Heart right ventricle (tissue), 16 donors: ENCODE measurements at regions not wholly inside any gene's neighbourhood (a gene's known extent, or its start where the extent isn't known, plus 50 kb on each side); places are given as distances from the start of the nearest gene placed in this dataset.

ENCODE experiments used
- ATAC-seq, 8 donors: fragments of 200-7000 bp; cut with Tn5 transposase; one replicate each; pipeline ENCODE4 v1.9.1; 2020; ENCODE audit warnings: mild to moderate bottlenecking in 8 of 8, moderate library complexity in 8 of 8, moderate number of reproducible peaks in 1 of 8
- DNase-seq, 2 donors: peaks; one replicate each; pipeline ENCODE4 v3.0.0-alpha.2; 2020
- H3K27ac ChIP-seq, 10 donors: fragments of 200-600 bp; sonication (generic) in 2 of 10; one replicate each; pipeline versions ENCODE4 v1.5.0 to v1.8.0; 2020 to 2022; ENCODE audit warnings: mild to moderate bottlenecking in 3 of 10
- H3K27me3 ChIP-seq, 7 donors: fragments of 200-600 bp; one replicate each; pipeline ENCODE4 v1.8.0; 2021 to 2022; ENCODE audit warnings: mild to moderate bottlenecking in 2 of 7
- H3K36me3 ChIP-seq, 9 donors: fragments of 200-600 bp; sonication (generic) in 1 of 9; one replicate each; pipeline versions ENCODE4 v1.5.0 to v1.8.0; 2020 to 2022; ENCODE audit warnings: mild to moderate bottlenecking in 2 of 9
- H3K4me1 ChIP-seq, 9 donors: fragments of 200-600 bp; sonication (generic) in 1 of 9; one replicate each; pipeline versions ENCODE4 v1.5.0 to v1.8.0; 2020 to 2022; ENCODE audit warnings: mild to moderate bottlenecking in 4 of 9
- H3K4me3 ChIP-seq, 10 donors: fragments of 200-600 bp; sonication (generic) in 2 of 10; one replicate each; pipeline versions ENCODE4 v1.5.0 to v1.8.0; 2020 to 2022; ENCODE audit warnings: mild to moderate bottlenecking in 7 of 10, moderate library complexity in 2 of 10
- H3K9me3 ChIP-seq, 11 donors: fragments of 200-600 bp in 10 of 11; sonication (generic) in 2 of 11; one replicate each; pipeline versions ENCODE4 v1.5.0 to v1.8.0; 2013 to 2022; ENCODE audit warnings: mild to moderate bottlenecking in 2 of 11, control low read depth in 1 of 11, moderate library complexity in 1 of 11
- WGBS, 2 donors: extraction: QIAGEN DNeasy Blood & Tissue Kit; methylation state at CpG; one replicate each; pipeline ENCODE4 v1.1.7; 2013; ENCODE audit warnings: inconsistent platforms in 1 of 2; 5-methylcytosine and 5-hydroxymethylcytosine counted together
- intact Hi-C, 10 donors: fragments of 100-400 bp; cut with DNase I; formaldehyde crosslinking; loops; one replicate each; pipeline versions ENCODE4 v1.11.1 to v1.14.2; 2022
- TF ChIP-seq, protein P1 (sequence below), 9 donors: fragments of 200-600 bp; sonication (generic) in 2 of 9; IDR thresholded peaks; one replicate each; pipeline versions ENCODE4 v1.5.0 to v1.8.0; 2021 to 2022; ENCODE audit warnings: antibody characterized with exemption in 9 of 9, mild to moderate bottlenecking in 5 of 9, moderate library complexity in 1 of 9
- donor health status: Arrhythmogenic right ventricular cardiomyopathy.
- donor health status: ischemic (EF 13 %, LVEDD 7.1; RV severe dilation, severe dysfunction).
- donor health status: healthy with polysubstance abuse.
- donor health status: DM: no; HTN: yes; CAD: no.
- donor health status: DM: no; HTN: no; CAD: no.
- donor health status: ischemic (EF 25% LVEDD 6.9; RV normal size, moderate dysfunction).
- donor health status: ischemic (EF 25% LVEDD 5.7; RV mildly dilated, moderate dysfunction).
- donor health status: healthy.
- donor health status: DM: yes; HTN: yes; CAD: no.
- donor health status: Ischemic cardiomyopathy.
- donor health status: ischemic (EF 35%, LVEDD 5.7; RV mildly dilated, moderate dysfunction).
- donor health status: nonischemic (EF 11% LVEDD 7.7; RV severe dilation, severe dysfunction).
- donor health status: DM: yes; HTN: yes; CAD: no.
- donor health status: PGD.
- donor health status: ischemic (EF 29% LVEDD 5.4; RV normal size, mild dysfunction).
- donor health status: nonischemic (EF 23%, LVEDD 6.1; RV moderate dilation, normal function).

DNA sequence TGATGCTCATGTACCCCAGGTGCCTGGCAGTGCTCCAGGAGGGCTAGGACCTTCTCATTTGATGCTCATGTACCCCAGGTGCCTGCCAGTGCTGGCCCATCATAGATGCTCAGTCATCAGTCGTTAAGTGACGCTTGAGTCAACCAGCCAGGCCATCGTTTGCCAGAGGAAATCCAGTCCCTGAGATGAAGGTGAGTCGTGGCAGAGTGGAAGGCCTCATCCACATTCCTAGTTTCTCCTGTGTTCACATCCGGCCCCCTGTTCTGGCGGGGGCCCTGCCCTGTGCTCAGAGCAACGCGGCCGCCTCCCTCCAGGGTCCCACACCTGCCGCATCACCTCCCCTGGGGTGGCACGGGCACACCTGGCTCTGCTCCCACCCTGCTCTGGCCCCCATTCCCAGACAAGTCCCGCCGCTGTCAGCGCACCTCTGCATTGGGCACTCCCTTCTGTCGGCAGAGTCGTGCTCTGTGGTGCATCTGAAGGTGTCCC, 279.9 kb downstream of the BRD1 start:
- Histone ChIP-seq H3K27ac (no peak overlapping the region), H3K27me3 (peaks cover 0 to 16% (median 0%) of the 10 kb centered on the region in 7 donors), H3K4me1 (no peaks in the 10 kb centered on the region), H3K9me3 (peaks cover 0 to 30% (median 6%) of the 10 kb centered on the region in 11 donors), H3K4me3 (no peak overlapping the region), H3K36me3 (no peaks in the 10 kb centered on the region)
- intact Hi-C loops = no loop called here
- TF ChIP-seq, protein P1, sequence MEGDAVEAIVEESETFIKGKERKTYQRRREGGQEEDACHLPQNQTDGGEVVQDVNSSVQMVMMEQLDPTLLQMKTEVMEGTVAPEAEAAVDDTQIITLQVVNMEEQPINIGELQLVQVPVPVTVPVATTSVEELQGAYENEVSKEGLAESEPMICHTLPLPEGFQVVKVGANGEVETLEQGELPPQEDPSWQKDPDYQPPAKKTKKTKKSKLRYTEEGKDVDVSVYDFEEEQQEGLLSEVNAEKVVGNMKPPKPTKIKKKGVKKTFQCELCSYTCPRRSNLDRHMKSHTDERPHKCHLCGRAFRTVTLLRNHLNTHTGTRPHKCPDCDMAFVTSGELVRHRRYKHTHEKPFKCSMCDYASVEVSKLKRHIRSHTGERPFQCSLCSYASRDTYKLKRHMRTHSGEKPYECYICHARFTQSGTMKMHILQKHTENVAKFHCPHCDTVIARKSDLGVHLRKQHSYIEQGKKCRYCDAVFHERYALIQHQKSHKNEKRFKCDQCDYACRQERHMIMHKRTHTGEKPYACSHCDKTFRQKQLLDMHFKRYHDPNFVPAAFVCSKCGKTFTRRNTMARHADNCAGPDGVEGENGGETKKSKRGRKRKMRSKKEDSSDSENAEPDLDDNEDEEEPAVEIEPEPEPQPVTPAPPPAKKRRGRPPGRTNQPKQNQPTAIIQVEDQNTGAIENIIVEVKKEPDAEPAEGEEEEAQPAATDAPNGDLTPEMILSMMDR (IDR thresholded peaks at IDR 0.05) = no peak
- DNase-seq (no peak), ATAC-seq (no peak)
- 92 to 93% methylated on average over 16 of the region's 16 CpGs for WGBS, 2 donors

DNA sequence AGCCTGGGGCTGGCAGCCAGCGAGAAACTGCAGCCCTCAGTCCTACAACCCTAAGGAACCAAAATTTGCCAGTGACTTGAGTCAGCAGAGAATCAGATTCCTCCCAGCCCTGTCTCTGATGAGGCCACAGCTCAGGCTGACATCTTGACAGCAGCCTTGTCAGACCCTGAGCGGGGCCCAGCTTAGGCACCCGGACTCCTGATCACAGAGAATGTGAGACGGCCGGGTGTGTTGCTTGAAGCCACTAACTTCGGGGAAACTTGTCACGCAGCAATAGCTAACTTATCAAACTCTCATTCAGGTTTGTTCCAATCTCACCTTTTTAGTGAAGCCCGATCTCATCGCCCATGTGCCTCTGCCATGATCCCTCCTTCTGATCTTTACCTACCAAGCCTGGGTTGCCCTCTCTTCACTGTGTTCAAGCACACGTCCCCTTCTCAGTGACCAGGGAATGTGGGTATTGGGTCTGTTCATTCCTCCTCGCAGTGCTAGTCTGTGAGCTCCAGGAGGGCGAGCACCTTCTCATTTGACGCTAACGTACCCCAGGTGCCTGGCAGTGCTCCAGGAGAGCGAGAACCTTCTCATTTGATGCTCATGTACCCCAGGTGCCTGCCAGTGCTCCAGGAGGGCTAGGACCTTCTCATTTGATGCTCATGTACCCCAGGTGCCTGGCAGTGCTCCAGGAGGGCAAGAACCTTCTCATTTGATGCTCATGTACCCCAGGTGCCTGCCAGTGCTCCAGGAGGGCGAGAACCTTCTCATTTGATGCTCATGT, 280.7 kb downstream of the BRD1 start:
- Histone ChIP-seq H3K4me3 (no peak overlapping the region), H3K27ac (no peak overlapping the region), H3K27me3 (peaks cover 0 to 16% (median 0%) of the 10 kb centered on the region in 7 donors), H3K4me1 (no peaks in the 10 kb centered on the region), H3K36me3 (no peaks in the 10 kb centered on the region), H3K9me3 (peaks cover 0 to 30% (median 6%) of the 10 kb centered on the region in 11 donors)
- 90 to 95% methylated on average over 16 of the region's 16 CpGs for WGBS, 2 donors
- ATAC-seq = no peak
- TF ChIP-seq, protein P1 (IDR thresholded peaks at IDR 0.05) = no peak
- DNase-seq = no peak
- intact Hi-C loops = no loop called here

DNA sequence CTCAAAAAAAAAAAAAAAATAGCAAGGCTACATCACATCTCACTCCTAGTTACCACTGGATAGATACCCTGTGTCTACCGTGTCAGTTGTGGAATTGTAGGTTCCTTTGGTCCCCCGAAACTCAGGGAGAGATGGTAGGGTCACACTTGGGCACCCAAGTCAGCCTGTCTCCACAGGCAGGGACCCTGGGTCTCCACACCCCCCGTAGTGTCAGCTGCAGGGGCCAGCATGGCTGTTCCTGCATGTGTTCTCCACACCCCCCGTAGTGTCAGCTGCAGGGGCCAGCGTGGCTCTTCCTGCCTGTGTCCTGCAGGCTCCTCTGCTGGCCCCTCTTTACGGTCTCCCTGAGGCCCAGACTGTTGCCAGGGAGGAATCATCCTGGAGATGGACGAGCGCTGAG, 282.1 kb downstream of the BRD1 start:
- Histone ChIP-seq H3K4me1 (no peaks in the 10 kb centered on the region), H3K4me3 (no peak overlapping the region), H3K9me3 (peaks cover 0 to 17% (median 2%) of the 10 kb centered on the region in 11 donors), H3K36me3 (no peaks in the 10 kb centered on the region), H3K27ac (no peak overlapping the region), H3K27me3 (peaks cover 0 to 8% (median 0%) of the 10 kb centered on the region in 7 donors)
- DNase-seq (no peak), ATAC-seq (no peak)
- WGBS, 2 donors = 75 to 78% methylated on average over 8 of the region's 8 CpGs
- intact Hi-C loops = no loop called here
- TF ChIP-seq, protein P1 (IDR thresholded peaks at IDR 0.05) = no peak

DNA sequence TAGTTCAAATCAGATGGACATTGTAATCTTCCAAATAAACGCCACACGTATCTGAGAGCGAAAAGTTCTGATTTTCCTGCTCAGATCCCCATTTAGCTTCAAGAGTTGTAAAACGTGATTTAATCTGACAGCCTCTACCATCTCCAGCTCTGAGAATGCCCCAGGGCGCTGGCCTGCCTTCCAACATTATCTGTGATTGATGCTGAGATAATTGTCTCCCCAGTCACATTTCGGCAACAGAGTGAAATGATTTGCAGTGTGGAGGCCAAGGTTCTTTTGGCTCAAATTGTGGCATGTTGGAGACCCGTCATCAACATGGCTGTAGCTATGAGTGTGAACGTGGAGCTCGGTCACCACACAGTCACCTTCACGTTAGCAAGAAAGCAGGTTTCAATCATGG, 283.4 kb downstream of the BRD1 start:
- H3K4me3 ChIP-seq = no peak overlapping the region
- peaks cover 0 to 8% (median 0%) of the 10 kb centered on the region in 11 donors for H3K9me3 ChIP-seq
- 78% methylated on average over 10 of the region's 10 CpGs for WGBS, 2 donors
- DNase-seq = no peak
- H3K4me1 ChIP-seq = no peaks in the 10 kb centered on the region
- intact Hi-C loops = no loop called here
- no peaks in the 10 kb centered on the region for H3K36me3 ChIP-seq
- peaks cover 0 to 6% (median 0%) of the 10 kb centered on the region in 7 donors for H3K27me3 ChIP-seq
- no peak for ATAC-seq
- H3K27ac ChIP-seq = no peak overlapping the region
- TF ChIP-seq, protein P1 (IDR thresholded peaks at IDR 0.05) = no peak
